Body of pancreas (tissue), 4 donors: ENCODE measurements at regions not wholly inside any gene's neighbourhood (a gene's known extent, or its start where the extent isn't known, plus 50 kb on each side); places are given as distances from the start of the nearest gene placed in this dataset.

ENCODE experiments used
- CTCF ChIP-seq, 7 experiments: fragments of 450-650 bp in 4 of 7; fragments of 200-600 bp in 3 of 7; sonication (generic) in 3 of 7; IDR thresholded peaks; one replicate each; pipeline ENCODE4 v1.5.1; 2016 to 2019; ENCODE audit warnings: antibody characterized with exemption in 7 of 7
- POLR2A ChIP-seq, 3 donors: fragments of 450-650 bp; IDR thresholded peaks; one replicate each; pipeline ENCODE4 v1.6.1; 2016; ENCODE audit warnings: antibody characterized with exemption in 3 of 3, mild to moderate bottlenecking in 2 of 3

GRCh38 chr12:74598819-74599218 is 61.2 kb downstream of the ATXN7L3B start:
- TF ChIP-seq POLR2A (IDR thresholded peaks at IDR 0.05) (no peak), CTCF (IDR thresholded peaks at IDR 0.05) (no peak)
